Stimulated activated CD4-positive, alpha-beta T cell treated with anti-CD3 and anti-CD28 coated beads, Interleukin-12 subunit alpha, Interleukin-12 subunit beta, amount 100 ng/mL, for 4 hours (primary cell): ENCODE measurements at regions not wholly inside any gene's neighbourhood (a gene's known extent, or its start where the extent isn't known, plus 50 kb on each side); places are given as distances from the start of the nearest gene placed in this dataset.
"Not testable (repeated sequence)": the region's sequence is repeated elsewhere in the genome, so short reads cannot be mapped to it uniquely, and the experiment has no call there.

Source experiments
- DNase-seq: peaks from one replicate; pipeline ENCODE4 v3.0.0-alpha.2; 2020

GRCh38 chr5:152623951-152624350, 218.9 kb upstream of the NMUR2 start:
- DNase-seq = no peak

- no peak for DNase-seq
These were observed 220.6 kb upstream of the NMUR2 start for GRCh38 chr5:152625696-152626095.

GRCh38 chr5:152631221-152631620, 226.1 kb upstream of the NMUR2 start:
- DNase-seq = no peak

- no peak for DNase-seq
These were observed 227.3 kb upstream of the NMUR2 start for GRCh38 chr5:152632360-152632759.

- no peak for DNase-seq
These were observed 229.5 kb upstream of the NMUR2 start for GRCh38 chr5:152634586-152634985.

- DNase-seq = no peak
These were observed 234.0 kb upstream of the NMUR2 start for GRCh38 chr5:152638996-152639552.

- DNase-seq = no peak
These were observed 237.1 kb upstream of the NMUR2 start for GRCh38 chr5:152641970-152642805.

- no peak for DNase-seq
These were observed 237.8 kb upstream of the NMUR2 start for GRCh38 chr5:152642880-152643279.

- no peak for DNase-seq
These were observed 239.1 kb upstream of the NMUR2 start for GRCh38 chr5:152644029-152644728.

GRCh38 chr5:152649609-152650008, 244.5 kb upstream of the NMUR2 start:
- DNase-seq = no peak

- DNase-seq = no peak
These were observed 245.3 kb upstream of the NMUR2 start for GRCh38 chr5:152650413-152650812.

GRCh38 chr5:152659470-152659869, 254.4 kb upstream of the NMUR2 start:
- DNase-seq = not testable (repeated sequence)

GRCh38 chr5:152673601-152674000, 268.5 kb upstream of the NMUR2 start:
- DNase-seq = no peak

- no peak for DNase-seq
These were observed 269.3 kb upstream of the NMUR2 start for GRCh38 chr5:152674403-152674802.

GRCh38 chr5:152676196-152676595, 271.1 kb upstream of the NMUR2 start:
- DNase-seq = no peak

GRCh38 chr5:152683205-152683604, 278.1 kb upstream of the NMUR2 start:
- no peak for DNase-seq

- DNase-seq = no peak
These were observed 281.9 kb upstream of the NMUR2 start for GRCh38 chr5:152686931-152687330.

GRCh38 chr5:152688561-152689249, 283.6 kb upstream of the NMUR2 start:
- no peak for DNase-seq

- DNase-seq = no peak
These were observed 284.2 kb upstream of the NMUR2 start for GRCh38 chr5:152689250-152689711.

GRCh38 chr5:152694231-152694630, 289.2 kb upstream of the NMUR2 start:
- no peak for DNase-seq

GRCh38 chr5:152701305-152701949, 296.3 kb upstream of the NMUR2 start:
- DNase-seq = no peak

- no peak for DNase-seq
These were observed 299.2 kb upstream of the NMUR2 start for GRCh38 chr5:152704286-152704685.
